Activated CD4-positive, alpha-beta T cell treated with anti-CD3 and anti-CD28 coated beads, Interleukin-2, amount 10 ng/mL, durations not matched to agents 7 days and 5 days (primary cell): ENCODE measurements at regions not wholly inside any gene's neighbourhood (a gene's known extent, or its start where the extent isn't known, plus 50 kb on each side); places are given as distances from the start of the nearest gene placed in this dataset.

Experiments
- CTCF ChIA-PET: fragments of 350-600 bp; sonication (Branson Sonifier 250); formaldehyde crosslinking; loops from one replicate; lab custom pipeline; 2021; ENCODE audit warnings: antibody characterized with exemption; lab: Charles Lee
- POLR2A ChIA-PET: fragments of 350-600 bp; sonication (Branson Sonifier 250); formaldehyde crosslinking; loops from one replicate; lab custom pipeline; 2021; ENCODE audit warnings: antibody characterized with exemption; lab: Charles Lee
- DNase-seq: peaks from one replicate; pipeline ENCODE4 v3.0.0-alpha.2; 2020
- H3K27ac Mint-ChIP-seq: one replicate; pipeline ENCODE4 v1.8.0; 2021; ENCODE audit warnings: mild to moderate bottlenecking, moderate library complexity, mixed read lengths
- H3K27me3 Mint-ChIP-seq: one replicate; pipeline ENCODE4 v1.8.0; 2021; ENCODE audit warnings: mixed read lengths
- H3K36me3 Mint-ChIP-seq: one replicate; pipeline ENCODE4 v1.8.0; 2021; ENCODE audit warnings: low read depth, mixed read lengths
- H3K4me1 Mint-ChIP-seq: one replicate; pipeline ENCODE4 v1.8.0; 2021; ENCODE audit warnings: mixed read lengths
- H3K4me3 Mint-ChIP-seq: one replicate; pipeline ENCODE4 v1.8.0; 2021; ENCODE audit warnings: mild to moderate bottlenecking, moderate library complexity, mixed read lengths
- H3K9me3 Mint-ChIP-seq: one replicate; pipeline ENCODE4 v1.8.0; 2021; ENCODE audit warnings: mixed read lengths

DNA sequence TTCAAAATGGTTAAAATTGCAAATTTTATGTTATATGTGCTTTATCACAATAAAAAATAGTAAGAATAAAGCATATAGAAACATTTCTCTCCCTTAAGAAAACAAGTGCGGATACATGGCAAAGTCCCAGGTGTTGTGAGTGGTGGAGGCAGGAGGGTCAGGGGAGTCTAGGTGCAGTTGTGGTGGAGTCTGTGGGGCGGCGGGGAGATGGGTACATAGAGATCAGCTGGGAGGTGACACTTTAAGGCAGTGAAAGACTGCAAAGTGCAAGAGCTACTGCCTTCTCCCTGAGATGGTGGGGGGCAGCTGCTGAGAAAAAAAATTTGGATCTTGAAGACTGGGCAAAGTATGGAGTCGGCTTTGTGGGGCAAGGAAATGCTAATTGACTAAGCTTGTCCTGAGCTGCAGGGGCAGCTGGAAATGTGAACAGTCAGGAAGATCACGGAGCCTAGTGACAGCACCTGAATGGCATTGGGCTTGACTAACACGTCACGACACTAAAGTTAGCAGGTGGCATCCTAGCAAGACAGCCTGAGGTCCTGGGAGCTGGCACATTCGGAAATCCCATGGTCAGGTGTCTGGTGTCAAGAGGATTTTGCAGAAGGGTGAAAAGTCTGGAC, 72.9 kb upstream of the IRS2 start:
- DNase-seq = no peak
- ChIA-PET CTCF (interaction anchor here (0.9 kb wide), 1 partner anchor 11 kb away, joined by 4 read pairs; no protein-coding TSS in a partner anchor), POLR2A (no interaction called here)
- Mint-ChIP-seq H3K9me3 (no peaks in the 10 kb centered on the region), H3K4me3 (no peak overlapping the region), H3K27ac (no peak overlapping the region), H3K4me1 (no peaks in the 10 kb centered on the region), H3K36me3 (no peaks in the 10 kb centered on the region), H3K27me3 (peaks cover 30% of the 10 kb centered on the region)

DNA sequence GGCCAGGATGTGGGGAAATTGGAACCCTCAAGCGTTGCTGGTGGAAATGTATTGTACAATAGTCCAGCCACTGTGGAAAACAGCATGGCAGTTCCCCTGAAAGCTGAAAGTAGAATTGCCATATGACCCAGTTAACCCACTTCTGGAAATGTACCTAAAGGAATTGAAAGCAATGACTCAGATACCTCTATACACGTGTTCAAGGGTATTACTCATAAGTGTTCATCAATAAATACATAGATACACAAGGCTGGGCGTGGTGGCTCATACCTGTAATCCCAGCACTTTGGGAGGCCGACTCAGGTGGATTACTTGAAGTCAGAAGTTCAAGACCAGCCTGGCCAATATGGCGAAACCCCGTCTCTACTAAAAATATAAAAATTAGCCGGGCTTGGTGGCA, 71.9 kb upstream of the IRS2 start:
- Mint-ChIP-seq H3K4me3 (no peak overlapping the region), H3K4me1 (no peaks in the 10 kb centered on the region), H3K36me3 (no peaks in the 10 kb centered on the region), H3K27me3 (peaks cover 30% of the 10 kb centered on the region), H3K9me3 (no peaks in the 10 kb centered on the region), H3K27ac (no peak overlapping the region)
- DNase-seq = no peak
- CTCF ChIA-PET = interaction anchor here (0.6 kb wide), 1 partner anchor 448 kb away, joined by 5 read pairs; no protein-coding TSS in a partner anchor
- POLR2A ChIA-PET = no interaction called here

DNA sequence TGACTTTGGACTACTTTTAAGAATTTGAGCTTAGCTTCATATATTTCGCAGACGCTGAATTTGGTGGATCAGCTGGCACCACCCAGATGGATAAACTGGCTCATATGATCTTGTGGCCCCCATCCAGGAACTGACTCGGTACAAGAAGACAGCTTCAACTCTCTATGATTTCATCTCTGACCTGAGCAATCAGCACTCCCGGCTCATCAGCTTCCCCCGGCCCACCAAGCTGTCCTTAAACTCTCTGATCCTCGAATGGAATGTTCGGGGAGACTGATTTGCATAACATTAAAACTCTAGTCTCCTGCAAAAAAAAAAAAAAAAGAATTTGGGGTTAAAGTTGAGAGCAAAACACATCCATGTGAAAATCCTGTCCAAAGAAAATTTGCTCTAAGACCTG, 71.4 kb upstream of the IRS2 start:
- Mint-ChIP-seq H3K9me3 (no peaks in the 10 kb centered on the region), H3K27me3 (peaks cover 33% of the 10 kb centered on the region), H3K4me3 (no peak overlapping the region), H3K36me3 (no peaks in the 10 kb centered on the region), H3K4me1 (no peaks in the 10 kb centered on the region), H3K27ac (no peak overlapping the region)
- ChIA-PET CTCF (interaction anchor here (0.6 kb wide), 1 partner anchor 447 kb away, joined by 5 read pairs; no protein-coding TSS in a partner anchor), POLR2A (no interaction called here)
- no peak for DNase-seq

DNA sequence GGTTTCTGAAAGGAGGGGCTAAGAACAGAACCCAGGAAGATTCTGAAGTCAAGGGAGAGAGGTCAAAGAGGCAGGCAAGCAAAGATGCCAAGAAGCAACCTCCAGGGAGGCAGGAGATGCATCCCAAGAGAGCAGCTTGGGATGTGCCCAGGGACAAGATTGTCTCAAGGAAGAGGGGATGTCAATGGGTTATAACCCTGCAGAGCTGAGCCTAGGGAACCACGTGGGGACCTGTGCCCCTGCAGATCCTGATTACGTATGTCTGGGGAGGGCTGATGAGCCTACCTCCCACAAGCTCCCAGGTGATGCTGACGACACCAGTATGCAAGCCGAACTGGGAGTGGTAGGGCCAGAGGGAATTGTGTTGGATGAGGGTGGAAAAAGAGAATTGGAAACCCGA, 70.9 kb upstream of the IRS2 start:
- Mint-ChIP-seq H3K9me3 (no peaks in the 10 kb centered on the region), H3K4me3 (no peak overlapping the region), H3K27ac (no peak overlapping the region), H3K36me3 (no peaks in the 10 kb centered on the region), H3K4me1 (no peaks in the 10 kb centered on the region), H3K27me3 (peaks cover 31% of the 10 kb centered on the region)
- CTCF ChIA-PET = no interaction called here
- POLR2A ChIA-PET = no interaction called here
- no peak for DNase-seq

DNA sequence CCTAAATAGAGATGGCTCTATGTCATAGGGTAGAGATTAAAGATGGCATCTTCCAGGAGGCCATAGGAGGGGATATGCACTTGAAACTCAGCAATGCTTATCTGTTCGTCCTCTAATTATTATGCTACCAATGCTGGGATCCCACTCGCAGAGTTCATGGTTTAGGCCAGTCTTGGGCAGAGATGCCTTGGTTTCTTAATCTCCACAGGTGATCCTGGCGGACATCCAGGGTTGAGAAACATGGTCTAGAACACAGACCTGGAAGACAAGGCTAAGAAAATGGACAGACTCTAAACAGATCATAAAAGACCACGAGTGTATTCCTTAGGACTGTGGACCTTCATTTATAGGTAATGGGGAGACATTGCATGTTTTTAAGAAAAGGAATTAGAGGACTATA, 70.0 kb upstream of the IRS2 start:
- Mint-ChIP-seq H3K27ac (no peak overlapping the region), H3K27me3 (peaks cover 28% of the 10 kb centered on the region), H3K4me1 (no peaks in the 10 kb centered on the region), H3K9me3 (no peaks in the 10 kb centered on the region), H3K4me3 (no peak overlapping the region), H3K36me3 (no peaks in the 10 kb centered on the region)
- ChIA-PET POLR2A (no interaction called here), CTCF (no interaction called here)
- no peak for DNase-seq

DNA sequence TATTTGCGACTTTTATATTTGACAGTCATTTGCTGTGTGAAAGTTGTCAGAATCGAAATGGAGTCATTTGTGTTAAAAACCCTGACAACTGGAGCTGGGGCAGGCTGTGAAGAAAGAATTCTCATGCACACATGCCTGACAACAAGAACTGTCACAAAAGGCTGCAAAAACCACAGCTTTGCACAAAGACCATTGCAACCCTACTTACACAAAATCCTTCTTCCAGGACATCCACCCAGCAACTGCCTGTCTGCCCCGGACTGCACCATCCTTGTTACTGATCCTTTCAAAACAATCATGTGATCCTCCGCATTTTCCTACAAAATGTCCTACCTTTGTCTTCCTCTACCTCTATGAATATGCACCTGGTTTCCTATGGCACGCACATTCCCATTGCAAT, 66.8 kb upstream of the IRS2 start:
- Mint-ChIP-seq H3K27me3 (peaks cover 12% of the 10 kb centered on the region), H3K27ac (no peak overlapping the region), H3K9me3 (no peaks in the 10 kb centered on the region), H3K36me3 (no peaks in the 10 kb centered on the region), H3K4me1 (no peaks in the 10 kb centered on the region), H3K4me3 (no peak overlapping the region)
- no peak for DNase-seq
- ChIA-PET POLR2A (no interaction called here), CTCF (interaction anchor here (1.4 kb wide), 1 partner anchor 9 kb away, joined by 5 read pairs; no protein-coding TSS in a partner anchor)

DNA sequence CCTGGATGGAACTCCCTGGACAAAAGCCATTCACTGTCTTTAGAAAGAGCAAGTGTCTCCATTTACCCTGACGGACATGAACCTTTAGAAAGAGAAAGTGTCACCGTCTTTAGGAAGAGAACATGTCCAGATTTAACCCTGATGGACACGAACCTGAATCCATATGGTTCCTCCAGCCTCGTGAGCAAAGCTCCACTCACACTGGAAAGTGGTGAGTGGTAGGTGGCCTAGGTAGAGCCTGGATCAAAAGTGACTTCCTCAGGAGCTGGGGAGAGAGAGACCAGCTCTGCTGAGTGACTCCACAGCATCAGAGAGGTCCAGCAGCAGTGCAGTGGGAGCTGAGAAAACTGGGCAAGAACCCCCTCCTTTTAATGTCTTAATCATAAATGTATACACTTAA, 59.8 kb upstream of the IRS2 start:
- Mint-ChIP-seq H3K36me3 (no peaks in the 10 kb centered on the region), H3K27ac (no peak overlapping the region)

DNA sequence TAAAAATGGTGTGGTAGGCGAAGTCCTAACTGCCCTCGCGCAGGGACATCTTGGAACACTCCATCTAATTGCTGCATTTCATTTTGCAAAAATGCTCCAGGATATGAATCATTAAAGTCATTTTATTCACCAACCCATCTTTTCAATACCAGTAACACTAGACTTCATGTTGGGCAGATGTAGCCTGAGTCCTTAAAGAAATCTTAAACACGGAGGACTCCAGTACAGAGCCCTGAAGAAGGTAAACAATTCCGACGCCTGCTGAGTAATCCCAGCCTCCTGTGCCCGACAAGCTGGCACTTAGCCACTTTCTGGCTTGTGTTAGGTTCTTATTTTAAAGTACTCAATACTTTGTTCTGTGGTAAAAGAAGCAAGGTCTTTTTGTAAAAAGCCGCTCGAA, 58.0 kb upstream of the IRS2 start:
- Mint-ChIP-seq H3K27ac (no peak overlapping the region), H3K9me3 (no peaks in the 10 kb centered on the region), H3K4me3 (no peak overlapping the region), H3K36me3 (no peaks in the 10 kb centered on the region), H3K27me3 (peaks cover 9% of the 10 kb centered on the region), H3K4me1 (peaks cover 7% of the 10 kb centered on the region)
- POLR2A ChIA-PET = no interaction called here
- CTCF ChIA-PET = no interaction called here
- DNase-seq = no peak

More for the DNA sequence above, 59.8 kb upstream of the IRS2 start:
- Mint-ChIP-seq H3K4me1 (no peaks in the 10 kb centered on the region), H3K9me3 (no peaks in the 10 kb centered on the region), H3K4me3 (no peak overlapping the region), H3K27me3 (no peaks in the 10 kb centered on the region)
- ChIA-PET POLR2A (no interaction called here), CTCF (no interaction called here)
- no peak for DNase-seq

DNA sequence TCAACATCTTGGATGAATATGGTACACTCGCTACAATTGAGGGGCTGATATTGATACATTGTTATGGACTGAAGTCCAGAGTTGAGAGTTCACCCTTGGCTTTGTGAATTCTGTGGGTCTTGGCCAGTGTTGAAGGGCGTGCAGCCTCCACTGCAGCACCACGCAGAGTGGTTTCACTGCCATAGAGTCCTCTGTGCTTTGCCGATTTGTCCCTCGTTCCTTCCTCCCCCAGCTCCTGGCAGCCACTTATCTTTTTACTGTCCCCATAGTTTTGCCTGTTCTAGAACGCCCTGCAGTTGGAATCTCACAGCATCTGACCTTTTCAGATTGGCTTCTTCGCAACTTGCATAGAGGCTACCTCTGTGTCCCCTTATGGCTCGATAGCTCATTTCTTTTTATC, 57.3 kb upstream of the IRS2 start:
- Mint-ChIP-seq H3K36me3 (no peaks in the 10 kb centered on the region), H3K9me3 (no peaks in the 10 kb centered on the region), H3K27ac (no peak overlapping the region), H3K27me3 (peaks cover 11% of the 10 kb centered on the region), H3K4me3 (no peak overlapping the region), H3K4me1 (peaks cover 7% of the 10 kb centered on the region)
- no peak for DNase-seq
- ChIA-PET CTCF (no interaction called here), POLR2A (no interaction called here)

DNA sequence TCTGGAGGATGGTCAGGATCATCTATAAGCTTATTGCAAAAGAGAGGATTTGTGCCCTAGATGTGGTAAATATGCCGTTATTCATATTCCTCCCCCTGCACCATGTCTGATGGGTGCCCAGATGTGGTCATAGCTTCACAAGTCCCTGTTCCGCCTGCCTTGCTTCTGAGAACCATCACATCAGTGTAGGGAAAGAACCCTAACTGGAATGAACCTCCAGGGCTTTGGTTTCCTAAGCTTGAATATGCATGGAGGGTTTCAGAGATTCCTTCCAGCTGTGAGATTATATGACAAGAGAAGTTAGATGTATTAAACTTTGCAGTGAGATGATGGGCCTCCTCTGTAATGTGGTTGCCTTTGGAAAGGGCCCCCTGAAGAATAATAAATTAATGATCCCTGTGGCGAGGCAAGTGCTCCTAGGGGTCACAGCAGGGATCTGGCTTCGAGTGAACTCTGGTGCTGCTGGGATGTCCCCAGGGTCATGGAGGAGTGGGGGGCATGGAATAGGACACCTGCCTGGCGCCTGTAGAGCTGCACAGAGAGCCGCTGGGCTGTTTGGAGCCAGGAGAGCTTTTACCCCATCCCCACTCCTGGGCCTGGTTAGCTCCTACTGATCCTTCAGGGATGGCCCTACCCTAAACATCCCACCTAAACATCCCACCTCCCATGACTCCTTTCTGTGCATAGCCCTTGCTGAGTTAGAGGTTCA, 56.0 kb upstream of the IRS2 start:
- Mint-ChIP-seq H3K9me3 (no peaks in the 10 kb centered on the region), H3K4me1 (peaks cover 7% of the 10 kb centered on the region), H3K27me3 (peaks cover 11% of the 10 kb centered on the region), H3K36me3 (no peaks in the 10 kb centered on the region), H3K4me3 (no peak overlapping the region), H3K27ac (no peak overlapping the region)
- no peak for DNase-seq
- POLR2A ChIA-PET = no interaction called here
- CTCF ChIA-PET = no interaction called here

DNA sequence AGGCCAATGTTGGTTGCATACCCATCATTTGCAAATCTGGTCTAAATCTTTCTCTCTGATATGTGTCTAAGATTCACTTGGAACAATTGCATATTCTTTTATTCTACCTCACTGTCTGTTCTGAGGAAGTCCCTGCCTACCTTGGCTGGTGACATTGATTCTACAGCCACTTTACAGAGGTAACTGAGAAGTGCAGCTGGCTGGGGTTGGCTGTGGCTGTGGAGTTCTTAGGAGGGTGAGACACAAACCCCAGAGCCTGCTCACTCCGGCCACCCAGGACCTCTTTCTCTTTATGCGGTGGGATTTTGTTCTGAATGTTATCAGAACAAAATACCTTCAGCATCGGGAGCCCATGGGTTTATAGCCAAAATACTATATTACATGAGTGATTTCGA, 54.5 kb upstream of the IRS2 start:
- H3K4me3 Mint-ChIP-seq = no peak overlapping the region
- no peak for DNase-seq
- ChIA-PET POLR2A (no interaction called here), CTCF (no interaction called here)
- no peak overlapping the region for H3K27ac Mint-ChIP-seq
- H3K36me3 Mint-ChIP-seq = no peaks in the 10 kb centered on the region
- peaks cover 7% of the 10 kb centered on the region for H3K4me1 Mint-ChIP-seq
- H3K27me3 Mint-ChIP-seq = peaks cover 11% of the 10 kb centered on the region
- no peaks in the 10 kb centered on the region for H3K9me3 Mint-ChIP-seq

DNA sequence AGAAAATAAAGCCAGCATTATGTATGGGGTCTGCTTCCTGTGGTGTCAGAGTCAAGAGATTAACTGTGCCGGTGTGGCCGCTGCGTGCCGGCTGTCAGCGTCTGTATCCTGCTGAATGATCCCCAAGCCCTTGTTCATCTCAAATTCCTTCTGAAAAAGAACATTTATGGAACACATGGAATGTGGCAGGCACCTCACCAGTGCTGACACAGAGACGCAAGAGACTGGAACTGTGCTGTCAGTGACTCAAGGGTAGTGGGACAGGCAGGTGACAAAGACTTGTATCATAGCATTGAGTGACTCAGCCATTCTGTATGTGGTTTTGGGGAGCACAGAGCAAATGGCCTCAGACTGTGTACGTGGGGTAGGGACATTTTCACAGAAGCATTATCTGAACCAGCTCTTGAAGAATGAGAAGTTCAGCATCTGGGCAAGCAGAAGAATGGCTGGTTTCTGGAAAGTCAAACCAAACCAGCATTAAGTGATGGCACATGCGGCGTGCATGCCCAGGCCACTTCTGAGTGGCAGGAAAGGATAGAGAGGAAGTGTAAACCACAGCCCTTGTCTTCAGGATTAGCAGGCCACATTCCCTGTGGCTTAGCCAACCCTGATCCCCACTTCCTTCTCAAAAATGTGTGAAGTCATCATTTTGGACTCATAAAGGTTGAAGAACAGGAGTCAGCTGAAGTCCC, 54.0 kb upstream of the IRS2 start:
- Mint-ChIP-seq H3K27me3 (peaks cover 11% of the 10 kb centered on the region), H3K9me3 (no peaks in the 10 kb centered on the region), H3K27ac (no peak overlapping the region), H3K4me3 (no peak overlapping the region), H3K4me1 (peaks cover 7% of the 10 kb centered on the region), H3K36me3 (no peaks in the 10 kb centered on the region)
- DNase-seq = no peak
- ChIA-PET POLR2A (no interaction called here), CTCF (no interaction called here)
